Caco-2 (cell line): ENCODE measurements at regions not wholly inside any gene's neighbourhood (a gene's known extent, or its start where the extent isn't known, plus 50 kb on each side); places are given as distances from the start of the nearest gene placed in this dataset.

Experiments
- BruUV-seq: library from RNA; stranded (reverse); fragments of 400-500 nt; replicated peaks from 2 replicates; lab custom pipeline; 2021; lab: Mats Ljungman, UMichigan
- CTCF ChIA-PET: fragments of 300-600 bp; sonication (Branson Sonifier 250); formaldehyde crosslinking; loops from one replicate; lab custom pipeline; 2022; ENCODE audit warnings: antibody characterized with exemption; lab: Charles Lee
- POLR2A ChIA-PET: fragments of 300-600 bp; sonication (Branson Sonifier 250); formaldehyde crosslinking; loops from one replicate; lab custom pipeline; 2022; ENCODE audit warnings: antibody characterized with exemption; lab: Charles Lee
- DNase-seq, 2 experiments: peaks; one replicate each; pipeline versions ENCODE4 v3.0.0 to v3.0.0-alpha.2; 2020 to 2022
- H3K27me3 ChIP-seq: replicated peaks from 2 replicates; pipeline ENCODE4 v1.6.0; 2011; ENCODE audit warnings: low read length; ENCODE audit not compliant: control insufficient read depth, insufficient read depth
- H3K36me3 ChIP-seq: 2 replicates; pipeline ENCODE4 v1.5.1; 2011; ENCODE audit warnings: low read length; ENCODE audit not compliant: control insufficient read depth, insufficient read depth
- H3K4me1 ChIP-seq: fragments of 250-450 bp; sonication (Bioruptor Pico); 2 replicates; pipeline ENCODE4 v1.5.1; 2020; ENCODE audit warnings: mild to moderate bottlenecking
- H3K4me3 ChIP-seq: 2 replicates; pipeline ENCODE4 v1.5.1; 2011; ENCODE audit warnings: low read depth, mild to moderate bottlenecking, control low read depth, low read length
- H3K9me3 ChIP-seq: fragments of 250-450 bp; sonication (Bioruptor Pico); 2 replicates; pipeline ENCODE4 v1.5.1; 2020; ENCODE audit warnings: mild to moderate bottlenecking, moderate library complexity
- H3K27ac Mint-ChIP-seq: one replicate; pipeline ENCODE4 v1.8.0; 2022; ENCODE audit warnings: mixed read lengths; ENCODE audit not compliant: unreplicated experiment
- H3K27me3 Mint-ChIP-seq: one replicate; pipeline ENCODE4 v1.8.0; 2022; ENCODE audit warnings: mixed read lengths; ENCODE audit not compliant: insufficient read depth, unreplicated experiment
- H3K36me3 Mint-ChIP-seq: one replicate; pipeline ENCODE4 v1.8.0; 2022; ENCODE audit warnings: mild to moderate bottlenecking, mixed read lengths; ENCODE audit not compliant: insufficient read depth, unreplicated experiment
- H3K4me1 Mint-ChIP-seq: one replicate; pipeline ENCODE4 v1.8.0; 2022; ENCODE audit warnings: low read depth, mixed read lengths; ENCODE audit not compliant: unreplicated experiment
- H3K4me3 Mint-ChIP-seq: one replicate; pipeline ENCODE4 v1.8.0; 2022; ENCODE audit warnings: mild to moderate bottlenecking, moderate library complexity, mixed read lengths; ENCODE audit not compliant: unreplicated experiment
- H3K9me3 Mint-ChIP-seq: one replicate; pipeline ENCODE4 v1.8.0; 2022; ENCODE audit warnings: mixed read lengths; ENCODE audit not compliant: unreplicated experiment
- intact Hi-C: fragments of 100-400 bp; cut with micrococcal nuclease; formaldehyde crosslinking; loops from one replicate; pipeline ENCODE4 v1.10.0; 2022; ENCODE audit not compliant: unreplicated experiment
- TF ChIP-seq, protein P1 (sequence below), 2 experiments: fragments of 200-600 bp in 1 of 2; IDR thresholded peaks; 1 replicate in 1 of 2; 2 replicates in 1 of 2; pipeline versions ENCODE4 v1.5.1 to v1.8.0; 2011 to 2022; ENCODE audit warnings: antibody characterized with exemption in 1 of 2, control low read depth in 1 of 2, inconsistent platforms in 1 of 2, low read depth in 1 of 2, low read length in 1 of 2, mild to moderate bottlenecking in 1 of 2, moderate library complexity in 1 of 2; ENCODE audit not compliant: insufficient read depth in 1 of 2, severe bottlenecking in 1 of 2, unreplicated experiment in 1 of 2

DNA sequence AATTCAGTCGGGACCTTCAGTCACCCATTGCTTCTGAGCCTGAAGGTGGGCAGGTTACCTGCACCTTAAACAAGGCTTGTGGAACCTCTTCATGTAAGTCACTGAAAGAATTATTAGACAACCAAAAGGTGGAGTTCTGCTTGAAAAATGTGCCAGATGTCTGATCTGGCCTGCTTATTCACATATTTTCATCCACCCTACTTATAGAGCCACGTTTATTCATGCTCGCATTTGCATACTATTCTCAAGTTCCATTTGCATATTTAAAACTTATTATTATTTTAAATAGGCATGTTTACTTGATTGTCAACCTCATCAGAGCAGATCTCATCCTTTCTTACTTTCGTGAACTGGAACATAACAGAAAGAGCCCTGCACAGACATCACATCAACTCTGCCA is 140.0 kb upstream of the NABP1 start:
- intact Hi-C loops = no loop called here
- Mint-ChIP-seq H3K4me3 (no peak overlapping the region), H3K9me3 (no peaks in the 10 kb centered on the region), H3K27me3 (no peaks in the 10 kb centered on the region), H3K4me1 (no peaks in the 10 kb centered on the region), H3K27ac (no peak overlapping the region), H3K36me3 (no peaks in the 10 kb centered on the region)
- no TSS peak for BruUV-seq
- ChIA-PET POLR2A (no interaction called here), CTCF (no interaction called here)
- Histone ChIP-seq H3K27me3 (no peaks in the 10 kb centered on the region), H3K9me3 (no peaks in the 10 kb centered on the region), H3K4me3 (no peak overlapping the region), H3K4me1 (no peaks in the 10 kb centered on the region), H3K36me3 (no peaks in the 10 kb centered on the region)
- DNase-seq = no peak
- TF ChIP-seq, protein P1, sequence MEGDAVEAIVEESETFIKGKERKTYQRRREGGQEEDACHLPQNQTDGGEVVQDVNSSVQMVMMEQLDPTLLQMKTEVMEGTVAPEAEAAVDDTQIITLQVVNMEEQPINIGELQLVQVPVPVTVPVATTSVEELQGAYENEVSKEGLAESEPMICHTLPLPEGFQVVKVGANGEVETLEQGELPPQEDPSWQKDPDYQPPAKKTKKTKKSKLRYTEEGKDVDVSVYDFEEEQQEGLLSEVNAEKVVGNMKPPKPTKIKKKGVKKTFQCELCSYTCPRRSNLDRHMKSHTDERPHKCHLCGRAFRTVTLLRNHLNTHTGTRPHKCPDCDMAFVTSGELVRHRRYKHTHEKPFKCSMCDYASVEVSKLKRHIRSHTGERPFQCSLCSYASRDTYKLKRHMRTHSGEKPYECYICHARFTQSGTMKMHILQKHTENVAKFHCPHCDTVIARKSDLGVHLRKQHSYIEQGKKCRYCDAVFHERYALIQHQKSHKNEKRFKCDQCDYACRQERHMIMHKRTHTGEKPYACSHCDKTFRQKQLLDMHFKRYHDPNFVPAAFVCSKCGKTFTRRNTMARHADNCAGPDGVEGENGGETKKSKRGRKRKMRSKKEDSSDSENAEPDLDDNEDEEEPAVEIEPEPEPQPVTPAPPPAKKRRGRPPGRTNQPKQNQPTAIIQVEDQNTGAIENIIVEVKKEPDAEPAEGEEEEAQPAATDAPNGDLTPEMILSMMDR (IDR thresholded peaks at IDR 0.05; ENCODE audit: insufficient read depth in 1 of 2, low read depth in 1 of 2, low read length in 1 of 2, severe bottlenecking in 1 of 2, unreplicated experiment in 1 of 2) = no peak

DNA sequence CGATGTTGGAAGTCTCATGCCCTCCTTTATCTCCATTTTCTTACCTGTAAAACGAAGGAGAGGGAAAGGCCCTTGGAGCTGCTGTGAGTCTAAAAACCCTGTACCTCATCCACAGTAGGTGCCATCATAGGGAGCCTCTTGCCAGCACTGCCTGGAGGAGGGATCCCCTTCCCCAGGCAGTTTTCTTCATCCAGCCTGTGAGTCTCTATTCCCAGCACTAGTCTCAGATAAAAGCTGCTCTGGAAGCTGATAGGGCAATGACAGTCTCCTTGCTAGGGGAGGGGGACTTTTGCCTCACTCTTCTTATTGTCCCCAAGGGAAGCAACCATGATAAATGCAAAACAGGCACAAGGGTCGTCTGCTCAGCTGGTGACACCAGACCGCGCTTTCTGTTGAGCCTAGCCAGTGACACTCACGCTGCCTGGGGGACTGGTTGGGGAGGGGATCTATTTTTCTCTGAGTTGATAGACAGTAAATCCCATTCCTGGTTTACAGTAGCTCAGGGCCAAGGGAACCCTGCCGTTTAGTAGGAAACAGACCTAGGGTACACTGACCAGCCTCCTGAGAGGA is 139.5 kb upstream of the NABP1 start:
- H3K27me3 ChIP-seq = no peaks in the 10 kb centered on the region
- Mint-ChIP-seq H3K4me1 (no peaks in the 10 kb centered on the region), H3K36me3 (no peaks in the 10 kb centered on the region), H3K4me3 (no peak overlapping the region), H3K27me3 (no peaks in the 10 kb centered on the region), H3K9me3 (no peaks in the 10 kb centered on the region), H3K27ac (no peak overlapping the region)
- DNase-seq = no peak
- H3K4me3 ChIP-seq = no peak overlapping the region
- TF ChIP-seq, protein P1 (IDR thresholded peaks at IDR 0.05; ENCODE audit: insufficient read depth in 1 of 2, low read depth in 1 of 2, low read length in 1 of 2, severe bottlenecking in 1 of 2, unreplicated experiment in 1 of 2) = no peak
- H3K36me3 ChIP-seq = no peaks in the 10 kb centered on the region
- no peaks in the 10 kb centered on the region for H3K9me3 ChIP-seq
- BruUV-seq = no TSS peak
- intact Hi-C loops = no loop called here
- POLR2A ChIA-PET = no interaction called here
- CTCF ChIA-PET = interaction anchor here (0.6 to 0.9 kb wide), 5 partner anchors 9 to 373 kb away, joined by 3 to 8 read pairs (median 3); no protein-coding TSS in a partner anchor
- H3K4me1 ChIP-seq = no peaks in the 10 kb centered on the region

DNA sequence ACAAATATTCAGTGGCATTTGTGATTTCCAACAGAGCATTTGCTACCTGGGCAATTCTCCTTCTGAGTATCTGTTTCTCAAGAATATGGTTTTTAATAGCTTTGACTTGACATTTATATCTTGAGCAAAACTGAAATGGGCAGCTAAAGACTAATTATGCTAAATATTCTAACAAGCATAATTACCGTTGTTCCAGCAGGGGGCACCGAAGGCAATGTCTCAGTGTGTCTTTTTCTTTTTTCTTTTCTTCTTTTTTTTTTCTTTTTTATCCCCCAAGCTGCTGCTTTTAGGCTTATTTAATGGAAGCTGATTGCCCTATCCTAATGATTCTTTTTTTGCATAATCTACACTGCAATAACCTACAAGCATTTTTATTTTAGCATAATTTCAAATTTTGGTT is 138.9 kb upstream of the NABP1 start:
- Mint-ChIP-seq H3K27me3 (no peaks in the 10 kb centered on the region), H3K36me3 (no peaks in the 10 kb centered on the region), H3K9me3 (no peaks in the 10 kb centered on the region), H3K27ac (no peak overlapping the region), H3K4me1 (peaks cover 4% of the 10 kb centered on the region), H3K4me3 (no peak overlapping the region)
- H3K4me3 ChIP-seq = no peak overlapping the region
- TF ChIP-seq, protein P1 (IDR thresholded peaks at IDR 0.05; ENCODE audit: insufficient read depth in 1 of 2, low read depth in 1 of 2, low read length in 1 of 2, severe bottlenecking in 1 of 2, unreplicated experiment in 1 of 2) = peak; percentile 61 to 62
- intact Hi-C loops = loop anchor here (1.0 kb wide), 1 partner anchor 623 kb away; no protein-coding TSS in a partner anchor
- H3K4me1 ChIP-seq = no peaks in the 10 kb centered on the region
- DNase-seq = peak in 1 of 2 experiments; percentile 43
- H3K9me3 ChIP-seq = no peaks in the 10 kb centered on the region
- no TSS peak for BruUV-seq
- H3K36me3 ChIP-seq = no peaks in the 10 kb centered on the region
- H3K27me3 ChIP-seq = no peaks in the 10 kb centered on the region
- CTCF ChIA-PET = interaction anchor here (0.6 to 1.7 kb wide), 7 partner anchors 8 to 623 kb away, joined by 3 to 8 read pairs (median 4); no protein-coding TSS in a partner anchor
- POLR2A ChIA-PET = no interaction called here
